ENCODE measurements at regions not wholly inside any gene's neighbourhood (a gene's known extent, or its start where the extent isn't known, plus 50 kb on each side); places are given as distances from the start of the nearest gene placed in this dataset.

DNA sequence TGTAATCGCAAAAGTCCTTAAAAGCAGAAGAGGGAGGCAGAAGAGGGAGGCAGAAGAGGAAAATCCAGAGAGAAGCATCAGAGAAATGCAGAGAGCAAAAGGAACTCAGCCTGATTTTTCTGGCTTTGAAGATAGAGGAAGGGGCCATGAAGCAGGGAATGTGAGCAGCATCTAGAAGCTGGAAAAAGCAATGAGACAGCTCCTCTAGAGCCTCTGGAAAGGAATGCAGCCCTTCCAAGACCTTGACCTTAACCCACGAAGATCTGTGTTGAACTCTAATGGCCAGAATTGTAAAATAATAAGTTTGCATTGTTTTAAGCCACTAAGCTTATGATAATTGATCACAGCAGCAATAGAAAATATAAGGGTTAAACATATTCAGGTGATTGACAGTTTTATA is 159.6 kb downstream of the ATPSCKMT start:
- Histone ChIP-seq H3K27me3 (ENCODE audit: control insufficient read depth, insufficient read depth, low read length) (no peaks in the 10 kb centered on the region), H3K27ac (ENCODE audit: low read depth in 2 of 2, low read length in 2 of 2) (no peak overlapping the region), H3K9me3 (ENCODE audit: control insufficient read depth in 2 of 3, insufficient read depth in 1 of 3, low read length in 3 of 3) (peaks cover 0 to 15% (median 0%) of the 10 kb centered on the region in 3 donors), H3K36me3 (ENCODE audit: control insufficient read depth in 2 of 3, insufficient read depth in 3 of 3, low read length in 3 of 3) (no peaks in the 10 kb centered on the region), H3K4me1 (ENCODE audit: control insufficient read depth in 2 of 3, insufficient read depth in 2 of 3, low read depth in 1 of 3, low read length in 3 of 3) (no peaks in the 10 kb centered on the region), H3K4me3 (ENCODE audit: low read length in 3 of 3) (no peak overlapping the region), H3K9ac (ENCODE audit: low read length in 3 of 3) (no peak overlapping the region)
- no peak for DNase-seq
- FAIRE-seq: no peak
- TF ChIP-seq, protein P1, sequence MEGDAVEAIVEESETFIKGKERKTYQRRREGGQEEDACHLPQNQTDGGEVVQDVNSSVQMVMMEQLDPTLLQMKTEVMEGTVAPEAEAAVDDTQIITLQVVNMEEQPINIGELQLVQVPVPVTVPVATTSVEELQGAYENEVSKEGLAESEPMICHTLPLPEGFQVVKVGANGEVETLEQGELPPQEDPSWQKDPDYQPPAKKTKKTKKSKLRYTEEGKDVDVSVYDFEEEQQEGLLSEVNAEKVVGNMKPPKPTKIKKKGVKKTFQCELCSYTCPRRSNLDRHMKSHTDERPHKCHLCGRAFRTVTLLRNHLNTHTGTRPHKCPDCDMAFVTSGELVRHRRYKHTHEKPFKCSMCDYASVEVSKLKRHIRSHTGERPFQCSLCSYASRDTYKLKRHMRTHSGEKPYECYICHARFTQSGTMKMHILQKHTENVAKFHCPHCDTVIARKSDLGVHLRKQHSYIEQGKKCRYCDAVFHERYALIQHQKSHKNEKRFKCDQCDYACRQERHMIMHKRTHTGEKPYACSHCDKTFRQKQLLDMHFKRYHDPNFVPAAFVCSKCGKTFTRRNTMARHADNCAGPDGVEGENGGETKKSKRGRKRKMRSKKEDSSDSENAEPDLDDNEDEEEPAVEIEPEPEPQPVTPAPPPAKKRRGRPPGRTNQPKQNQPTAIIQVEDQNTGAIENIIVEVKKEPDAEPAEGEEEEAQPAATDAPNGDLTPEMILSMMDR (IDR thresholded peaks at IDR 0.05; ENCODE audit: borderline replicate concordance, extremely low read depth, insufficient read depth): no peak
- intact Hi-C loops (cut with DNase I): no loop called here

DNA sequence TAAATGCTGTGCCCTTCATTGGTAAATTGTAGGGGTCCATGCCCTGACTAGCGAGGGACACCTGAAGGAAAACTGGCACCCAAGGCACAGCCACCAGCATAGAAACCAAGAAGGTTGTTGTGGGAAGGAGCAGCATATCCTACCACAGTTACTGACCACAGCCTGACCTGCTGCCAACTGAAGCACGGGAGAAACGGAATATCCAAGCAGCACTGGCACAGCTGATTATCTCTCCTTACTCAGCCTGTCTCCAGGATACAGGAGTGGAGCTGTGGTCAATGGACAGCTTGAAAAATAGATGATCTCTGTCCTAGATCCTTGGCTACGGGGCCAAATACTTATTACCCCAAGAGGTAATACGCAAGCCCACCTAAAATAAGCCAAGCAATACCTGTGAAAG is 164.5 kb downstream of the ATPSCKMT start:
- no peak overlapping the region for H3K9ac ChIP-seq (ENCODE audit: low read length in 3 of 3)
- H3K27ac ChIP-seq (ENCODE audit: low read depth in 2 of 2, low read length in 2 of 2): no peak overlapping the region
- no peaks in the 10 kb centered on the region for H3K4me1 ChIP-seq (ENCODE audit: control insufficient read depth in 2 of 3, insufficient read depth in 2 of 3, low read depth in 1 of 3, low read length in 3 of 3)
- DNase-seq (no peak), FAIRE-seq (no peak)
- H3K36me3 ChIP-seq (ENCODE audit: control insufficient read depth in 2 of 3, insufficient read depth in 3 of 3, low read length in 3 of 3): no peaks in the 10 kb centered on the region
- intact Hi-C loops (cut with DNase I): no loop called here
- no peaks in the 10 kb centered on the region for H3K27me3 ChIP-seq (ENCODE audit: control insufficient read depth, insufficient read depth, low read length)
- TF ChIP-seq, protein P1 (IDR thresholded peaks at IDR 0.05; ENCODE audit: borderline replicate concordance, extremely low read depth, insufficient read depth): no peak
- no peak overlapping the region for H3K4me3 ChIP-seq (ENCODE audit: low read length in 3 of 3)
- H3K9me3 ChIP-seq (ENCODE audit: control insufficient read depth in 2 of 3, insufficient read depth in 1 of 3, low read length in 3 of 3): peaks cover 0 to 10% (median 0%) of the 10 kb centered on the region in 3 donors

GRCh38 chr5:10081584-10081983 is 168.1 kb downstream of the ATPSCKMT start:
- no peaks in the 10 kb centered on the region for H3K4me1 ChIP-seq (ENCODE audit: control insufficient read depth in 2 of 3, insufficient read depth in 2 of 3, low read depth in 1 of 3, low read length in 3 of 3)
- H3K27ac ChIP-seq (ENCODE audit: low read depth in 2 of 2, low read length in 2 of 2): no peak overlapping the region
- H3K9me3 ChIP-seq (ENCODE audit: control insufficient read depth in 2 of 3, insufficient read depth in 1 of 3, low read length in 3 of 3): no peaks in the 10 kb centered on the region
- no peak for FAIRE-seq
- H3K9ac ChIP-seq (ENCODE audit: low read length in 3 of 3): no peak overlapping the region
- DNase-seq: no peak
- no peaks in the 10 kb centered on the region for H3K27me3 ChIP-seq (ENCODE audit: control insufficient read depth, insufficient read depth, low read length)
- H3K4me3 ChIP-seq (ENCODE audit: low read length in 3 of 3): no peak overlapping the region
- no peaks in the 10 kb centered on the region for H3K36me3 ChIP-seq (ENCODE audit: control insufficient read depth in 2 of 3, insufficient read depth in 3 of 3, low read length in 3 of 3)
- intact Hi-C loops (cut with DNase I): no loop called here
- TF ChIP-seq, protein P1 (IDR thresholded peaks at IDR 0.05; ENCODE audit: borderline replicate concordance, extremely low read depth, insufficient read depth): no peak
